Activated T-helper 1 cell treated with anti-CD3 and anti-CD28 coated beads, Interleukin-2, amount 50 U/mL, for 16 hours (primary cell): ENCODE measurements at regions not wholly inside any gene's neighbourhood (a gene's known extent, or its start where the extent isn't known, plus 50 kb on each side); places are given as distances from the start of the nearest gene placed in this dataset.

ENCODE experiments used
- DNase-seq, 2 donors: peaks; one replicate each; pipeline ENCODE4 v3.0.0-alpha.2; 2020; ENCODE audit warnings: low read depth in 1 of 2, low spot score in 1 of 2

DNA sequence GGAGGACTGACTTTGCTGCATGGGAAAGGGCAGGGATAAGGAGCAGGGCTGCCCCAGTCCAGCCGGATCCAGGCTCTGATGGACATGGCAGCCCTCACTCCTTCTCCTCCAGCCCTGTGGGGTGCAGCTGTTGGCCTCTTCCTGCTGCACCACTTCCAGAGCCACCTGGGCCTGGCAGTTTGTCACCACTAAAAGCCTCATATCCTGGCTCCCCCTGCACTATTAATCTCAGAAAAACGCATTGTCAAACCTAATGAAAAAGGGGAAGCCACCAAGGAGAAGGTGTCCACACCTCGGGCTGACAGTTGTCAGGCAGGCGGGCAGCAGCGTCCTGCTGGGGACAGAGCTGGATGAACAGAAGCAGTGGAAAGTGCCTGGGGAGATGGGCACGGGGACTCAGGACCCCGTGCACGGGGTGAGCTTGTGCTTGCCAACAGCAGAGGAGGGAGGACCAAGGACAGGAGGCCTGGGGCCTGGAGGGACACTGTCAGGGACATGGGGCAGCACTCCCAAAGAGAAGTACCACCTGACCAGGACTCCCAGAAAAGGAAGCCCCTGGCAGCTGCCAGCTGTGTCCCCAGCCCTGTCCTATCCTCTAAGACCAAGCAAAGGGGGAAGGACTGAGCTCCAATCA, 151.1 kb upstream of the TSHZ3 start:
- no peak for DNase-seq

DNA sequence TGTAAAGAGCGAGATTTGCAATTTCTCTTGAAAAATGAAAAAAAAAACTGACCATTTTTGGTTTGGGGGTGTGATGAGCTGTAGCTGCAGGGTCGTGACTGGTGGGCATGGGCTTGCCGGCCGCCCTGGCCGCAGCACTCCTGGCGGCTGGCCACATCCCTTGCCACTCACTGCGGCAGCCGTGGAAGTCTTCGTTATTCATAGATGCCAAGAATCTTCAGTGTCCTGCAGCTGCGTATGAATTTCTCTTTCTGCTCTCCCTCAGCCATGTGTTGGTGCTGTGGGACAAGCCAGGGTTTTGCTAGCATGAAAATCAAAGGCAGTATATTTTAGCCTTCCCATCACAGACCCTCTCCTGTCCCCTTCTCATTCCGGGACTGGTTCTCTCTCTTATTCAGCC, 151.7 kb upstream of the TSHZ3 start:
- no peak for DNase-seq

DNA sequence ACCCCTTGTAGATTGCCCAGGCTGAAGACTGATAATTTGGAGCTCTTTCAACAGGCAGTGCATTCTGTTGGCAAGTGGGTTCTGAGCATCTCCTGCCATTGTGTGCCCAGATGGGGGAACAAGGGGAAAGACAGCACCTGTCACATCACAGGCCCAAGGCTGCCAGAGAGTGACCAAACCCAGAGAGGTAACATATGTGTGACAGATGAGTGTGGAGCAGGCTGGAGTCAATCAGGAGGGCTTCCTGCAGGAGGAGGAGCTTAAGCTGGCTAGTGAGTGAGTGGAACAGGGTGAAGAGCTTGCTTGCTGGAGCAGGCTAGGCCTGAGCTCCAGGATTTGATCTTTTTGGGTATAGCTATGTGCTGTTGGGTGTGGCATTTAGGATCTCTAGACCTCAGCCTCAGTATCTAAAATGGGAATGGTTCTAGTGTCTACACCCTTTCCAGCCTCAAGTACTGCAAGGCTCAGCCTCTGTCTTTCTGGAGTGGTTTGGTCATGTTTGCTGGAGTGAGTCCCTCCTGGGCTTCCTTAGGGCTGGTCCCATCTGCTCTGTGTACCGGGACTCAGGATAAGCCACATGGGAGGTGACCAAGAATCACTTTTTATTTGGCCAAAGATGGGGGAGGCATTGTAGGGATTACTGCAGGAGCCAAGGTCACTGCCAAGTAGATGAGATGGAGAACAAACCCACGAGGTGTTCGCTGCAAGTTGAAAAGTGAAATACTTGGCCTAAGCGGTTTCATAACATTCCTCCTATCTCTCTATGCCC, 152.4 kb upstream of the TSHZ3 start:
- no peak for DNase-seq

DNA sequence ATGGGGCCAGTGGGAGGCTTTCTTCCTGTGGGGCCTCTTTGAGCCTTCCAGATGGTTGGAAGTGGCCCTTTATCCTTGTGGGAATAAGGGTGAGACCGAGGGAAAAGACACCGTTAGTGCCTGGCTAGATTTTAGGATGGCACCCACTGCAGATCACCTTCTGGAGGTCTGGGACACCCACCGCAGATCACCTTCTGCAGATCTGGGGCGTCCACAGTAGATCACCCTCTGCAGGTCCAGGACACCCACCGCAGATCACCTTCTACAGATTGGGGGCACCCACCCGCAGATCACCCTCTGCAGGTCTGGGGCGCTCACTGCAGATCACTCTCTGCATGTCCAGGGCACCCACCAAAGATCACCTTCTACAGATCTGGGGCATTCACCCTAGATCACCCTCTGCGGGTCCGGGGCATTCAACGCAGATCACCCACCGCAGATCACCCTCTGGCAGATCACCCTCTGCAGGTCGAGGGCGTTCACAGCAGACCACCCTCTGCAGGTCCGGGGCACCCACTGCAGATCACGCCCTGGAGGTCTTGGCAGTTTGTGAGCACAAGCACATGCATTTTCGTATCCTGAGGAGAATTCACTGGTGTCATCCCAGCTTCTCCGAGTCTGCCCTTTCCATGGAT, 153.4 kb upstream of the TSHZ3 start:
- DNase-seq = no peak

DNA sequence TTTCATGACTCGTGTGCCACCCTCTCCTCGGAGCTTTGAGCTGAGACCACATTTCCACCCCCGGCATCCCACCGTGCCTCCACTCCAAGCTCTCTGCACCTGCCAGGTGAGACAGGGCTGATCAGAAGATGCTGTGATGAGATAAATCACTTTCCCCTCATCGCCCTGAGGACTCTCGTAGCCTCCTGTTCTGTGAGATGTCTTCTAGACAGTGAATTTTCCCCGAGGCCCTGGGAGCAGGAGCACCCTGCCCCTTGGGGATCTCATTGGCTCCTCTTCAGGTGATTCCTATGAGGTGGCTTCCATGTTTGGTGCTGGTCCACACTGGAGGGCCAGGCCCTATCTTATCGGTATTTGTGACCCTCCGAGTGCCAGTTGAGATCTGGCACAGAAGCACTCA, 154.0 kb upstream of the TSHZ3 start:
- DNase-seq = no peak

DNA sequence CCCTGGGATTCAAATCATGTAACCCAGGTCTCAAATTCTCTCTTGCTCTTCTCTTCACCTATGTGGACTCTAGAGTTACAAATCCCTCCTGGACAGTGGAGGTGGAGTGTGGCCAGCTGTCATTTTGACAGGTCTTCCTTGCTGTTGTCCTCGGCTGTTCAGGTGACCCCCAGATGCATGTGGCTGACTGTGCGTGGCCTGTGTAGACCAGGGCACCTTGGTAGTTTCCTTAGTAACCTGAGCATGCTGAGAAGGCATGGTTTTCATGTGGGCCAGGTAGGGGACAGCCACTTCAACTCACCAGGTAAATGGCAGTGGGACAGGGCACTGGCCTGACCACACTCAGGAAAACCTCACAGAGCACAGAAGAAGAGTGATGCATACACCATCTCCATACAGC, 155.0 kb upstream of the TSHZ3 start:
- no peak for DNase-seq

DNA sequence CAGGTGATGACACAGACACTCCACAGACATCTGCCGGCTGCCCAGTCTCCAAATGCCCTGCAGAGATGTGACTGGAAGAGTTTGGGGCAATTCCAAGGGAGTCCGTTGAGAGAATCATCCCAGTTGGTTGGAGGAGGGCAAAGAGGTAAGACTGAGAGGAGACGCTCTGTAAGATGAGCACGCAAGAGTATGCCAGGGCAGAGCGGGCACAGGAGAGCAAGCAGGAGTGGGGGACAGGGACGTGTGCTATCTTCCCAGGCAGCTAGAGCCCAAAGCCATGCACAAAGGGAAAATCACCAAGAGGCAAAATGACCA, 156.3 kb upstream of the TSHZ3 start:
- DNase-seq = no peak

DNA sequence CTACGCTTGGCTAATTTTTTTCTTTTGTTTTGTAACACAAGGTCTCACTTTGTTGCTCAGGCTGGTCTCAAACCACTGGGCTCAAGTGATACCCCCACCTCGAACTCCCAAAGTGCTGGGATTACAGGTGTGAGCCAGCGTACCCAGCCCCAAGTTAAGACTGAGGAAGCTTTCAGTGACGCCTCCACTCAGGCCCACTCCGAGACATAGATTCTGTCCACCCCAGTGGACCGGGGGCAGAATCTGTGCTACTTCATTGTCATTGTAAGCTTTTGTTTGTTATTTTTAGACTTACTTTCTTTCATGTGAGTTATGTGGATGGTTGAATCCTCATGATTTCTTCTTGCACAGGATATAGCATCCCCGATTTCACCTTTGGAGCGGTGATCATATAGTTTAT, 156.9 kb upstream of the TSHZ3 start:
- no peak for DNase-seq

DNA sequence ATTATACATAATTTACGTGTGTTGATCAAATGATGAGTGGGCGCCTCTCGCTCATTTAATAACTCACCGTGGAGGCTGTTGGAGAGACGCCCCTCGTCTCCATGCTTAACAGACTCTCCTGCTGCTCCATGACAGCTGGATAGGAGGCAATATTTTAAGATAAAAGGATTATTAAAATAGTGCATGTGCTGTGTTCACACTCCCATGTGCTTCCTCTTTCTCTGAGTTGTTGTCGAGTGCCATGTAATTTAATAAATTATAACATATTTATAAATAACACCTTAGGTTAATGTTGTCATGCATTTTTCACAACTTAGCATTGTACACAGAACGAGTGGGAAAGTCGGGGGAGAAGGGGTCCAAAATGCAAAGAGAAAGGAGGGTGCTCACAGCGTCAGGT, 161.4 kb upstream of the TSHZ3 start:
- DNase-seq = no peak

DNA sequence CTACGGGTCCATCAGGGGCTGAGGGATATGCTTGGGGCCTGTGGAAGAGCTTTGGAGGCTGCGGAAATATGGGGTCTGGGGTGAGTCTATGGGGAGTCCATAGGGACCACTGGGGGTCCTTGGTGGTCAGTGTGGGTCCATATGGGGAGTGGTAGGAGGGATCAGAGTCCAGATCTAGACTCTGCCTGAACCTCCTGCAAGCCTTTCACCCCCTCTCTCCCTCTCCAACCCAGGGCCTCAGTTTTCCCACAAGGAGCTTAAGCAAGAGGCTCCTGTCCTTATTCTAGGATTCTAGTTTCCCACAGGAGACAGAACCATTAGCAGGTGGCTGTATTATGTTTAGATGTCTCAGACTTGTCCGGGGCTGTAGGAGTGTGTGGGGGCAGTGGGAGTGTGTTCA, 161.9 kb upstream of the TSHZ3 start:
- DNase-seq = no peak

DNA sequence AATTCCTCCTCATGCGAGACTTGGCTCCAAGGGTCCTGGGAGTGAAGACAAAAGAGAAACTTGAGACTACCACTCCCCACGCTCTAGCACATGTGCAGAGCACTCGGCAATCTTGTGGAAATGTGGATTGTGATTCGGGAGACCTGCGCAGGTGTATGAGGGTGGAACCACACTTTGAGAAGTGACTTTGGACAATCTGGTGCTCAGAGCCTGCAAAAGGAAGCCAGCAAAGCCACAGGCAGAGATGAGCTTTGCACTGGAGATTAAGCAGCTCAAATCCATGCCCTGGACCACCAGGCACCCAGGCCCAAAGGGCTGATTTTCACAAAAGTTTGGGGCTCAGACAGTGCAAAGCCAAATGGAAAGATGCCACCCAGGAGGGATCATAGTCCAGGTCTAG, 162.5 kb upstream of the TSHZ3 start:
- DNase-seq = no peak

DNA sequence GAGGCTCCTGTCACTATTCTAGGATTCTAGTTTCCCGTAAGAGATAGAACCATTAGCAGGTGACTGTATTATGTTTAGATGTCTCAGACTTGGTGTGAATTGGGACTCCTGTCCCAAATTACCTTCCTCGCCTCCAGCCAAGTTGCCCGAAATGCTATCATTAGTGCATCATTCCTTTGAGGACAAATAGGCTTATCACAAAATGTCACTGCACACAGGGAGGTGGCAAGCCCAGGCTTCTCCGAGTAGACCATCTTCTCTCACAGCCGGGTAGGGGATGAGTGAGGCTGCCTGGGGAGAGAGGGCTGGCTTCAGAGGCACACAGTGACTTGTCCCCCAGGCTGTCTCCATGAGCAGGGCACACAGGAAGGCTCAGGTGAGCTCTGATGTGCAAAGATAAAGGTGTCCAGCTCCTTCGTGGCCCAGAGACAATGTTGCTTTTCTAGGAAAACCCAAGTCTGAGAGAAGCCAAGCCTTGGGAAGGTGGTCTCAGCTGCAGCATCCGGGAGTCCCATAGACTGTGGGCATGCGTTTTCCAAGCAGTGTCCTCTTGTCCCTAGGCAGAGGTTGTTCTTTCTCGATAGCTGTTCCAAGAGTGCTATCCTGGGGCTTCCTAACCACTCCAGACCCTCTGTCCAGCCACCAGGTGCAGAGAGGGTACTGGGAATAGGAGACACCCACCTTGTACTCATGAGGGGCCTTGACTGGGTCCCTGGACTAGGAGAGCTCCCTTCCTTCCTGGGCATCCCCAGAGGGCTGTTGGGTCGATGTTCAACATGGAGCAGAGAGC, 163.1 kb upstream of the TSHZ3 start:
- DNase-seq = no peak

DNA sequence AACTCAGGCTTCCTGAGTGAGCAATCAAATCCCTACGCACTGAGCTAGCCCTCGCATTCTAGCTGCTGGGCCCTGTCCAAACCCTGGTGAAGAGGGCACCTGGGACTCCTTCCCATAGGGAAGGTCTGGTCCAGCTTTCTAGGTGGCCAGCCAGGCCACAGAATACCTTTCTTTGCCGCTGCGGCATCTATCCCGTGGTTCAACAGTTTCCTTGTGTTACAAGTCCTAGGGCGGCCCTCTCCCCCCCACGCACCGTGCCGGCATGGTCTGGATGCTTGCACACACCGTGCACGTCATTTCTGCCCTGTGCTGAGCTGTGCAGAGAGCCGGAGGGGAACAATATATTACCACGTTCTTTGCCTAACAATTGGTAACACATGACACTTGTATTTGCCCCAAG, 164.6 kb upstream of the TSHZ3 start:
- no peak for DNase-seq

DNA sequence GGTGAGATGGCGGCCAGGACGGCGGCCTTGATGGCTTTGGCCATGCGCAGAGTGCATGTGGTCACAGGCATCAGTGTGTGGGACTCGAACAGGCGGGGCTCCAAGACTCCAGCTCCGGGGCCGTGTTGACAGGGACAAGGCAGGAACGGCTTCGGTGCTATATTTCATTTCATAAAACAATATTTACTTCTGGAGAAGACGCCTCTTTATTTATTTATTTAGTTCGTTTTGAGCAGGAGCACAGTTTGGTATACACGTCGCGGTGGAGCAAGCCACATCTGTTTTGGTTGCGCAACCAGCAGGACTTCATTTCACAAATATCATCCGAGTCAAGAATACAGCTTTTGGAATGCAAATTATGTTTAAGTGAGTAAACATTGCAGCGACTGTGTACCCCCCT, 166.7 kb upstream of the TSHZ3 start:
- no peak for DNase-seq

DNA sequence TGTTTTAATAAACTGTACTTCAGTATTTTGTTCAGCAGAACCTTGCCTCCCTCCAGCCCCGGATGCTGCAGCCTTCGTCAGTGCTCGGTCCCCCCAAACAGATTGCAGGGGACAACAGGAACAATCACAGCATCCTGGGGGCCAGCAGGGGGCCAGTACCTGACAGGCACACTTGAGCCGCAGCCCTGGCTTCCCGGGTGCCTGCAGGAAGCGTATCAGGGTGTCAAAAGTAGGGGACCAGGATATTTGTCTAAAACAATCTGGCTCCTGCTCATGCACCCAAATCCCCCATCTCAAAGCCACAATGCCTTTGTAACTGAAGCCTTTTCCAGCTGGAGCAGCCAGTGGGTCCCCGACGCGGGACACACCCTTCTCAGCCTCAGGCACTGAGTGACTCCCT, 167.5 kb upstream of the TSHZ3 start:
- no peak for DNase-seq

DNA sequence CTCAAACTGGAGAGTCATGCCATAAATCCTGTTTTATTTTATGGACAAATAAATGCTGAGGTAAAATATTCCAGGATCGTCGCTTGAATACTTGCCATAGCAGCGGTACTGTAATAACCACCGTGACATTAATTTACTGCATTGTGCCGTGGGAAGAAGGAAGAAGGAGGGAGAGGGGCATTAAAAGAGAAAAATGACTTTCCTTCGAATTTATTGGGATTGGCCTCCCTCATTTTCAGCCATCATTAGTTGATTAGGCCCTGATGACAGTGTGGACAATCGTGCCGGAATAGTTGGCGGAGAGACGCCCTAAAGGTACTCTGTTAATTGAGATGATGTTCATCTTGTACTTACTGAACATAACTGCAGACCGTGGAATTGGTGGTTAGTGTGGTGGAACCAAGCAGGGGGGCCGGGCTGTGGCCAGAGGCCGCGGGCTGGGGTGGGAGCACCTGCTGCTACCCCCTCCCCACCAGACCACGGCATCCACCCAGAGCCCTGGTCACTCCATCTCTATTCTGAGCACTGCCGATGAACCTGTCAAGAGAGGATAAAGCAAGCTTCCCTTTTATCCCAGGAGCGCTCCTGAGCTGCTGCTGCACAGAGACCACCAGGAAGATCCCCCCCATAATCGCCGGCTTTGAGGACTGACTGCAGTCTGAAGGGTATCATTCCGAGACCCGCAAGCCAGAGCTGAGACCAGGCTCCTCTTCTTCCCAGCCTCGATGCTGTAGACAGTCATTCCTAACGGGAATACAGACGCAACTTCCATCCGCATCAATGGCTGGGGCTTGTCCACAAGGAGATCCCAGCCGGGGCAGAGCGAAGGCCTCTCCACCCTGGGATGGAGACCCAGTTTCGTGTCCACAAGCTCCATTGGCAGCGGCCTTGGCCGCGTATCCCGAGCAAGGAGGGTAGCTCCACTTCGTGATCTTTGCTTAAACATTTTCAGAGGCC, 168.3 kb upstream of the TSHZ3 start:
- DNase-seq = no peak

DNA sequence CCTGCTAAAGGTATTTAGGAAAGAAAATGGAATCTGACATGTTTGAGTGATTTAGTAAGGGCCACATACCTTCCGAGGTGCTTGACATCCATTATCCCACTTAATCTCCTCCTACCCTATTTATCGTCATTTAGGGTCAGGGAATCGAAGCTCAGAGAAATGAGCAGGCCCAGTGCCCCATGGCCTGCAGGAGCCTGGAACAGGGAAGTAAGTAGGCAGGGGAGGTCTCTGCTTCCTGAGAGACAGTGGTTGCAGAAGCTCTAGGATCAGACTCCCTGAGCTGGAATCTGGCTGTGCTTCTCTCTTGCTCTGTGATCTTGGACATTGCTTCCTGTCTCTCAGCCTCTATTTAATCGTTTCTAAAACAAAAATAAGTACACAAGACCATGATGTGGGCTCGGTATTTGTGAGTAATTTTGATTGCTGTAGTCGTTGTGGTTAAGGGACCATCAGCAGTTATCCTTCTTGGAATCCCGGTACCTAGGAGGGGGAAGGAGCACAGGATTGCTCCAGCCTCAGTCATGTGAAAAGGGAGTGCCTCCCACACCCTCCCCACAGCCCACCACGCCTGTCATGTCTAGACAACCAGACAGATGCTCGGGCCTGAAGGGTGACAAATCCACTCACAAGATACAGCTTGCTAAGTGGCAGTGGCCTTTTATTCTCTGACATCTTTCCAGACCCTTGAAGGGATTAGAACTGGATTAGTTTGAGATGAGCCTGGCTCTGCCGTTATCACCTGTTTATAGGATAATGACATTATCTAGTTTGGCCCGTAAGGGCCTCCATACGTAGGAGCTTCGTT, 169.2 kb upstream of the TSHZ3 start:
- DNase-seq = no peak

DNA sequence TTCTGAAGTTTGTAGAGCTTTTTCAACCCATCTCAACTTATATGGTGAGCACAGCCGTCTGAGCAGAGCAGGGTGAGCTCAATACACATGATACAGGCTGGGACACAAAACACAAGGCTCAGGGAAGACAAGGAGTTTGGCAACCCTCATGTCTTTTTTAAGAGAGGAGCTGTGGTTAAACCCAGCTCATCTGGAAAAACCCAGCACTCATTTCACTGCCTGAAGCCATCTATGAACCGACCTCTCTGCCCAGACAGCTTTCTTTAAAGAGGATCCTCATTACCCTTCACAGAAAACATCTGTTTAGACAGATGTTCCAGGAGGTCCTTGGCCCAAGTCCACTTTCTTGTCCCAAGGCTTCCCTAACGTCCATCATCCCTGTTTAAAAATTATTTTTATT, 170.0 kb upstream of the TSHZ3 start:
- no peak for DNase-seq

DNA sequence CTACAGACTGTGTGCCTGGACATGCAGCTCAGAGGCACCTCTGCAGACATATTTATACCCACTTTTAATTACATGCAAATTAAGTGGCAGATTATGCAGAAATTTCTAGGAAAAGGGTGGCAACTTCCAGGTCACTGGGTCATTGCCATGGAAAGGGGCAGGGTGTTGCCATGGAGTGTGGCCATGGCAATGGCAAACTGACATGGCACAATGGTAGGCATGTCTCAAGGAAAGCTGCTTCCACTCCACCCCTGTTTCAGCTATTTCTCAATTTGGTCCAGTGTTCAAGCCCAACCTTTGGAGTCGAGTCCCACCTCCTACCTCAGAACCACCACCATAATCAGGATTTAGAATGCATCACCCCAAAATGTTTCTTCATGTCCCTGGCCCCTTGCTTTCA, 170.7 kb upstream of the TSHZ3 start:
- no peak for DNase-seq

DNA sequence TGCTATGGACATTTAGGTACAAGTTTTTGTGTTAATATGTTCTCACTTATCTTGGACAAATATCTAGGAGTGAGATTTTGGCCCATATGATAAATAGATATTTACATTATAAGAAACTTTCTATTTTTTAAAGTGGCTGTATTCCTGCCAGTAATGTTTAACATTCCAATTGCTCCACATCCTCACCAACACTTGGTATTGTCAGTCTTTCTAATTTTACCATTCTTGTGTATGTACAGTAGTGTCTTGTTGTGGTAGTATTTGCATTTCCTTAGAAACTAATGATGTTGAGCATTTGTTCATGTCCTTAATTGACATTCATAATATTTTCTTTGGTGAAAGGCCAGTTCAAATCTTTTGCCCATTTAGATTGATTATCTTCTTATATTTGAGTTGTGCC, 171.4 kb upstream of the TSHZ3 start:
- DNase-seq = no peak
